GM23338 (cell line): ENCODE measurements at regions not wholly inside any gene's neighbourhood (a gene's known extent, or its start where the extent isn't known, plus 50 kb on each side); places are given as distances from the start of the nearest gene placed in this dataset.

Source experiments
- CREB1 ChIP-seq: fragments of 250-450 bp; sonication (Bioruptor Pico); IDR thresholded peaks from 2 replicates; pipeline ENCODE4 v1.5.0; 2020; ENCODE audit warnings: low read depth, mild to moderate bottlenecking, moderate library complexity
- CTCF ChIP-seq, 2 experiments: fragments of 200-600 bp in 1 of 2; sonication (generic) in 1 of 2; conservative IDR thresholded peaks; 2 replicates each; pipeline versions ENCODE4 v1.5.1 to v1.6.1; 2016 to 2017; ENCODE audit warnings: antibody characterized with exemption in 2 of 2, low read depth in 2 of 2, mild to moderate bottlenecking in 2 of 2, moderate library complexity in 1 of 2
- ETS1 ChIP-seq: IDR thresholded peaks from 2 replicates; pipeline ENCODE4 v1.6.1; 2016; ENCODE audit warnings: antibody characterized with exemption
- EZH2 ChIP-seq: fragments of 200-600 bp; sonication (generic); IDR thresholded peaks from one replicate; pipeline ENCODE4 v1.8.0; 2017; ENCODE audit warnings: antibody characterized with exemption, mild to moderate bottlenecking, low read depth; ENCODE audit not compliant: unreplicated experiment
- EZH2phosphoT487 ChIP-seq: fragments of 200-600 bp; sonication (generic); IDR thresholded peaks from one replicate; pipeline ENCODE4 v1.8.1; 2018; ENCODE audit warnings: antibody characterized with exemption; ENCODE audit not compliant: unreplicated experiment
- JUNB ChIP-seq: IDR thresholded peaks from one replicate; pipeline ENCODE4 v1.6.1; 2016; ENCODE audit warnings: antibody characterized with exemption; ENCODE audit not compliant: unreplicated experiment
- NANOG ChIP-seq: IDR thresholded peaks from 2 replicates; pipeline ENCODE4 v1.6.1; 2016; ENCODE audit warnings: antibody characterized with exemption, borderline replicate concordance
- POLR2AphosphoS5 ChIP-seq: IDR thresholded peaks from 2 replicates; pipeline ENCODE4 v1.6.1; 2016; ENCODE audit warnings: antibody characterized with exemption, low read depth
- REST ChIP-seq: IDR thresholded peaks from one replicate; pipeline ENCODE4 v1.6.1; 2018; ENCODE audit warnings: antibody characterized with exemption; ENCODE audit not compliant: unreplicated experiment
- STAT1 ChIP-seq: IDR thresholded peaks from one replicate; pipeline ENCODE4 v1.6.1; 2016; ENCODE audit warnings: antibody characterized with exemption; ENCODE audit not compliant: unreplicated experiment
- ZNF114 ChIP-seq: fragments of 250-450 bp; sonication (Bioruptor Pico); IDR thresholded peaks from 2 replicates; pipeline ENCODE4 v1.5.0; 2020; ENCODE audit warnings: mild to moderate bottlenecking, moderate library complexity
- ZNF331 ChIP-seq: fragments of 250-450 bp; sonication (Bioruptor Pico); IDR thresholded peaks from 2 replicates; pipeline ENCODE4 v1.5.0; 2020; ENCODE audit warnings: low read depth, mild to moderate bottlenecking, moderate library complexity
- ZNF462 ChIP-seq: fragments of 250-450 bp; sonication (Bioruptor Pico); IDR thresholded peaks from 2 replicates; pipeline ENCODE4 v1.5.0; 2020; ENCODE audit warnings: mild to moderate bottlenecking, moderate library complexity

GRCh38 chr2:12007282-12007681 is 260.9 kb downstream of the LPIN1 start:
- TF ChIP-seq POLR2AphosphoS5 (no peak), JUNB (no peak), CTCF (conservative IDR thresholded peaks at IDR 0.05; ENCODE audit: low read depth in 2 of 2) (no peak), EZH2phosphoT487 (no peak), EZH2 (no peak), CREB1 (no peak), REST (no peak), STAT1 (no peak), ZNF114 (no peak), ZNF462 (CRISPR knock-in tag) (no peak), ETS1 (no peak), NANOG (no peak), ZNF331 (CRISPR knock-in tag) (no peak)
